Erythroblast (primary cell): ENCODE measurements at regions not wholly inside any gene's neighbourhood (a gene's known extent, or its start where the extent isn't known, plus 50 kb on each side); places are given as distances from the start of the nearest gene placed in this dataset.

Experiments used
- GATA1 ChIP-seq: IDR thresholded peaks from 2 replicates; pipeline ENCODE4 v1.6.1; 2011; ENCODE audit warnings: low read depth, mild to moderate bottlenecking, control low read depth, low read length, moderate library complexity
- POLR2A ChIP-seq: IDR thresholded peaks from 2 replicates; pipeline ENCODE4 v1.6.1; 2011; ENCODE audit warnings: mild to moderate bottlenecking, low read length

GRCh38 chr2:52818958-52819357, 948.6 kb upstream of the CHAC2 start:
- no peak for TF ChIP-seq POLR2A
- TF ChIP-seq GATA1, result no peak
